Stimulated activated naive CD8-positive, alpha-beta T cell treated with anti-CD3 and anti-CD28 coated beads, Interleukin-15, amount 100 ng/mL, for 72 hours (primary cell): ENCODE measurements at regions not wholly inside any gene's neighbourhood (a gene's known extent, or its start where the extent isn't known, plus 50 kb on each side); places are given as distances from the start of the nearest gene placed in this dataset.

ENCODE experiments used
- ATAC-seq: fragments of 150-1000 bp; cut with Tn5 transposase; 2 replicates; pipeline ENCODE4 v1.10.0; 2021; ENCODE audit warnings: mild to moderate bottlenecking, moderate library complexity
- DNase-seq, 2 donors: peaks; one replicate each; pipeline ENCODE4 v3.0.0; 2021 to 2022
- H3K27ac Mint-ChIP-seq, 2 donors: one replicate each; pipeline ENCODE4 v1.8.0; 2022; ENCODE audit warnings: mild to moderate bottlenecking in 2 of 2, mixed read lengths in 2 of 2, moderate library complexity in 2 of 2
- H3K27me3 Mint-ChIP-seq: one replicate; pipeline ENCODE4 v1.8.0; 2022; ENCODE audit warnings: mixed read lengths
- H3K4me1 Mint-ChIP-seq: one replicate; pipeline ENCODE4 v1.8.0; 2022; ENCODE audit warnings: mild to moderate bottlenecking, mixed read lengths
- H3K4me3 Mint-ChIP-seq, 2 donors: one replicate each; pipeline ENCODE4 v1.8.0; 2022; ENCODE audit warnings: mild to moderate bottlenecking in 2 of 2, mixed read lengths in 2 of 2, moderate library complexity in 1 of 2
- H3K9me3 Mint-ChIP-seq, 2 donors: one replicate each; pipeline ENCODE4 v1.8.0; 2022; ENCODE audit warnings: mixed read lengths in 2 of 2

GRCh38 chr14:104311358-104311757 is 173.0 kb downstream of the KIF26A start:
- Mint-ChIP-seq H3K9me3 (peaks cover 0 to 11% of the 10 kb centered on the region in 2 donors), H3K4me3 (no peak overlapping the region), H3K4me1 (no peaks in the 10 kb centered on the region), H3K27ac (no peak overlapping the region), H3K27me3 (no peaks in the 10 kb centered on the region)
- ATAC-seq (no peak), DNase-seq (no peak)

GRCh38 chr14:104313674-104314073 is 175.3 kb downstream of the KIF26A start:
- Mint-ChIP-seq H3K27me3 (no peaks in the 10 kb centered on the region), H3K4me3 (no peak overlapping the region), H3K4me1 (no peaks in the 10 kb centered on the region), H3K27ac (no peak overlapping the region), H3K9me3 (peaks cover 0 to 11% of the 10 kb centered on the region in 2 donors)
- ATAC-seq (no peak), DNase-seq (no peak)

- Mint-ChIP-seq H3K27me3 (no peaks in the 10 kb centered on the region), H3K27ac (no peak overlapping the region), H3K4me1 (no peaks in the 10 kb centered on the region), H3K9me3 (peaks cover 0 to 11% of the 10 kb centered on the region in 2 donors), H3K4me3 (no peak overlapping the region)
- no peak for DNase-seq
- ATAC-seq: no peak
Measured at GRCh38 chr14:104314251-104314941, 176.0 kb downstream of the KIF26A start.

- no peak for ATAC-seq
- Mint-ChIP-seq H3K27ac (no peak overlapping the region), H3K27me3 (no peaks in the 10 kb centered on the region), H3K9me3 (peaks cover 0 to 7% of the 10 kb centered on the region in 2 donors), H3K4me3 (no peak overlapping the region), H3K4me1 (no peaks in the 10 kb centered on the region)
- DNase-seq: no peak
Measured at GRCh38 chr14:104315169-104315568, 176.8 kb downstream of the KIF26A start.

- ATAC-seq (no peak), DNase-seq (no peak)
- no peaks in the 10 kb centered on the region for H3K27me3 Mint-ChIP-seq
- H3K4me1 Mint-ChIP-seq: no peaks in the 10 kb centered on the region
- H3K27ac Mint-ChIP-seq: peak overlapping the region in 1 of 2 donors; percentile 76
- H3K9me3 Mint-ChIP-seq: peaks cover 0 to 2% of the 10 kb centered on the region in 2 donors
- no peak overlapping the region for H3K4me3 Mint-ChIP-seq
Measured at GRCh38 chr14:104315625-104316024, 177.2 kb downstream of the KIF26A start.

GRCh38 chr14:104316121-104316722 is 177.8 kb downstream of the KIF26A start:
- no peaks in the 10 kb centered on the region for H3K4me1 Mint-ChIP-seq
- no peak overlapping the region for H3K4me3 Mint-ChIP-seq
- H3K9me3 Mint-ChIP-seq: no peaks in the 10 kb centered on the region
- no peaks in the 10 kb centered on the region for H3K27me3 Mint-ChIP-seq
- no peak for ATAC-seq
- H3K27ac Mint-ChIP-seq: no peak overlapping the region
- DNase-seq: peak in 1 of 2 donors; percentile 3

GRCh38 chr14:104316723-104317491 is 178.5 kb downstream of the KIF26A start:
- DNase-seq (peak in 1 of 2 donors; percentile 6), ATAC-seq (no peak)
- Mint-ChIP-seq H3K4me3 (no peak overlapping the region), H3K27ac (peak overlapping the region in 1 of 2 donors; percentile 82), H3K9me3 (no peaks in the 10 kb centered on the region), H3K4me1 (no peaks in the 10 kb centered on the region), H3K27me3 (no peaks in the 10 kb centered on the region)

GRCh38 chr14:104317492-104317805 is 179.1 kb downstream of the KIF26A start:
- ATAC-seq (no peak), DNase-seq (peak in 1 of 2 donors; percentile 2)
- no peaks in the 10 kb centered on the region for H3K4me1 Mint-ChIP-seq
- no peak overlapping the region for H3K4me3 Mint-ChIP-seq
- no peak overlapping the region for H3K27ac Mint-ChIP-seq
- no peaks in the 10 kb centered on the region for H3K9me3 Mint-ChIP-seq
- peaks cover 3% of the 10 kb centered on the region for H3K27me3 Mint-ChIP-seq

GRCh38 chr14:104317975-104318557 is 179.7 kb downstream of the KIF26A start:
- H3K4me3 Mint-ChIP-seq: no peak overlapping the region
- H3K9me3 Mint-ChIP-seq: no peaks in the 10 kb centered on the region
- H3K27me3 Mint-ChIP-seq: peaks cover 8% of the 10 kb centered on the region
- ATAC-seq (no peak), DNase-seq (peak in 1 of 2 donors; percentile 4)
- no peaks in the 10 kb centered on the region for H3K4me1 Mint-ChIP-seq
- no peak overlapping the region for H3K27ac Mint-ChIP-seq

- no peak overlapping the region for H3K27ac Mint-ChIP-seq
- ATAC-seq (no peak), DNase-seq (peak in 1 of 2 donors; percentile 6)
- no peak overlapping the region for H3K4me3 Mint-ChIP-seq
- H3K4me1 Mint-ChIP-seq: no peaks in the 10 kb centered on the region
- H3K27me3 Mint-ChIP-seq: peaks cover 8% of the 10 kb centered on the region
- H3K9me3 Mint-ChIP-seq: no peaks in the 10 kb centered on the region
Measured at GRCh38 chr14:104318558-104319490, 180.4 kb downstream of the KIF26A start.

GRCh38 chr14:104319491-104320241 is 181.3 kb downstream of the KIF26A start:
- no peak overlapping the region for H3K27ac Mint-ChIP-seq
- no peak overlapping the region for H3K4me3 Mint-ChIP-seq
- peaks cover 8% of the 10 kb centered on the region for H3K27me3 Mint-ChIP-seq
- H3K9me3 Mint-ChIP-seq: no peaks in the 10 kb centered on the region
- no peaks in the 10 kb centered on the region for H3K4me1 Mint-ChIP-seq
- ATAC-seq: no peak
- peak in 1 of 2 donors; percentile 6 for DNase-seq

GRCh38 chr14:104320611-104321086 is 182.3 kb downstream of the KIF26A start:
- ATAC-seq: no peak
- Mint-ChIP-seq H3K4me1 (no peaks in the 10 kb centered on the region), H3K27ac (no peak overlapping the region), H3K27me3 (peaks cover 8% of the 10 kb centered on the region), H3K4me3 (no peak overlapping the region), H3K9me3 (no peaks in the 10 kb centered on the region)
- DNase-seq: peak in 1 of 2 donors; percentile 5

GRCh38 chr14:104321088-104321801 is 182.9 kb downstream of the KIF26A start:
- peak in 1 of 2 donors; percentile 4 for DNase-seq
- Mint-ChIP-seq H3K4me3 (no peak overlapping the region), H3K27me3 (peaks cover 8% of the 10 kb centered on the region), H3K27ac (no peak overlapping the region), H3K9me3 (no peaks in the 10 kb centered on the region), H3K4me1 (no peaks in the 10 kb centered on the region)
- ATAC-seq: no peak

GRCh38 chr14:104321802-104322130 is 183.4 kb downstream of the KIF26A start:
- ATAC-seq: no peak
- Mint-ChIP-seq H3K9me3 (no peaks in the 10 kb centered on the region), H3K4me3 (no peak overlapping the region), H3K27ac (no peak overlapping the region), H3K4me1 (no peaks in the 10 kb centered on the region), H3K27me3 (peaks cover 8% of the 10 kb centered on the region)
- DNase-seq: no peak
